ENCODE measurements at regions not wholly inside any gene's neighbourhood (a gene's known extent, or its start where the extent isn't known, plus 50 kb on each side); places are given as distances from the start of the nearest gene placed in this dataset.

GRCh38 chr2:18475884-18476283 lies 84.6 kb downstream of the RDH14 start:
- DNase-seq (ENCODE audit: low spot score in 2 of 2) = no peak
- intact Hi-C loops (cut with DNase I; ENCODE audit: low total_unique reads) = no loop called here
- TF ChIP-seq CTCF (IDR thresholded peaks at IDR 0.05) = no peak
- TF ChIP-seq POLR2A (IDR thresholded peaks at IDR 0.05) = no peak
- no peak overlapping the region for H3K4me3 ChIP-seq (ENCODE audit: low read depth, poor library complexity, severe bottlenecking)
- WGBS, 2 donors = 87 to 100% methylated on average over 2 of the region's 2 CpGs

- no peak overlapping the region for H3K4me3 ChIP-seq (ENCODE audit: low read depth, poor library complexity, severe bottlenecking)
- intact Hi-C loops (cut with DNase I; ENCODE audit: low total_unique reads) = no loop called here
- WGBS, 2 donors = 52 to 67% methylated on average over 1 of the region's 1 CpG
- TF ChIP-seq POLR2A (IDR thresholded peaks at IDR 0.05) (no peak), CTCF (IDR thresholded peaks at IDR 0.05) (no peak)
- no peak for DNase-seq (ENCODE audit: low spot score in 2 of 2)
Measured at GRCh38 chr2:18474700-18475099, 85.8 kb downstream of the RDH14 start.

GRCh38 chr2:18473241-18474181 lies 86.9 kb downstream of the RDH14 start:
- WGBS, 2 donors = 54 to 59% methylated on average over 9 of the region's 9 CpGs
- peak in 1 of 2 donors; percentile 37 for DNase-seq (ENCODE audit: low spot score in 2 of 2)
- no peak overlapping the region for H3K4me3 ChIP-seq (ENCODE audit: low read depth, poor library complexity, severe bottlenecking)
- intact Hi-C loops (cut with DNase I; ENCODE audit: low total_unique reads) = no loop called here
- TF ChIP-seq CTCF (IDR thresholded peaks at IDR 0.05) (no peak), POLR2A (IDR thresholded peaks at IDR 0.05) (no peak)

- DNase-seq (ENCODE audit: low spot score in 2 of 2) = no peak
- no peak for TF ChIP-seq POLR2A (IDR thresholded peaks at IDR 0.05)
- no peak for TF ChIP-seq CTCF (IDR thresholded peaks at IDR 0.05)
- WGBS, 2 donors = 72 to 78% methylated on average over 5 of the region's 5 CpGs
- intact Hi-C loops (cut with DNase I; ENCODE audit: low total_unique reads) = no loop called here
- no peak overlapping the region for H3K4me3 ChIP-seq (ENCODE audit: low read depth, poor library complexity, severe bottlenecking)
Measured at GRCh38 chr2:18467749-18468360, 92.6 kb downstream of the RDH14 start.

GRCh38 chr2:18465979-18466378 lies 94.5 kb downstream of the RDH14 start:
- 81 to 86% methylated on average over 3 of the region's 3 CpGs for WGBS, 2 donors
- DNase-seq (ENCODE audit: low spot score in 2 of 2) = no peak
- no peak overlapping the region for H3K4me3 ChIP-seq (ENCODE audit: low read depth, poor library complexity, severe bottlenecking)
- TF ChIP-seq POLR2A (IDR thresholded peaks at IDR 0.05) (no peak), CTCF (IDR thresholded peaks at IDR 0.05) (no peak)
- intact Hi-C loops (cut with DNase I; ENCODE audit: low total_unique reads) = no loop called here
